Thyroid gland (tissue), 4 donors: ENCODE measurements at regions not wholly inside any gene's neighbourhood (a gene's known extent, or its start where the extent isn't known, plus 50 kb on each side); places are given as distances from the start of the nearest gene placed in this dataset.

Experiments
- DNase-seq, 2 donors: peaks; one replicate each; pipeline ENCODE4 v3.0.0-alpha.2; 2019
- H3K27ac ChIP-seq, 3 donors: fragments of 200-600 bp; sonication (generic); 1 replicate in 2 of 3; 2 replicates in 1 of 3; pipeline ENCODE4 v1.5.1; 2016 to 2019; ENCODE audit warnings: mild to moderate bottlenecking in 1 of 3, moderate library complexity in 1 of 3
- H3K27me3 ChIP-seq: fragments of 200-600 bp; sonication (generic); one replicate; pipeline ENCODE4 v1.5.1; 2019
- H3K36me3 ChIP-seq, 2 donors: fragments of 200-600 bp; sonication (generic); one replicate each; pipeline ENCODE4 v1.5.1; 2016 to 2019
- H3K4me1 ChIP-seq, 2 donors: fragments of 200-600 bp; sonication (generic); one replicate each; pipeline ENCODE4 v1.5.1; 2017 to 2019
- H3K4me3 ChIP-seq, 3 donors: fragments of 200-600 bp; sonication (generic); replicated peaks in 1 of 3; 1 replicate in 2 of 3; 2 replicates in 1 of 3; pipeline ENCODE4 v1.5.1; 2016; ENCODE audit warnings: mild to moderate bottlenecking in 1 of 3
- H3K9me3 ChIP-seq: fragments of 200-600 bp; sonication (generic); one replicate; pipeline ENCODE4 v1.5.1; 2017
- CTCF ChIP-seq, 6 experiments: fragments of 200-600 bp in 3 of 6; fragments of 450-650 bp in 3 of 6; sonication (generic) in 3 of 6; IDR thresholded peaks; one replicate each; pipeline ENCODE4 v1.5.1; 2016 to 2019; ENCODE audit warnings: antibody characterized with exemption in 6 of 6, mild to moderate bottlenecking in 2 of 6, inconsistent platforms in 1 of 6, moderate library complexity in 1 of 6
- POLR2A ChIP-seq, 2 donors: fragments of 450-650 bp; IDR thresholded peaks; one replicate each; pipeline ENCODE4 v1.6.1; 2017; ENCODE audit warnings: antibody characterized with exemption in 2 of 2, mild to moderate bottlenecking in 2 of 2, moderate library complexity in 1 of 2
- WGBS, 2 donors: methylation state at CpG; one replicate each; pipeline ENCODE4 v1.1.5; 2017; 5-methylcytosine and 5-hydroxymethylcytosine counted together
- intact Hi-C: fragments of 100-400 bp; cut with DNase I; formaldehyde crosslinking; loops from one replicate; pipeline ENCODE4 v1.15.1; 2023

GRCh38 chr14:44663136-44663535 lies 156.1 kb upstream of the FSCB start:
- Histone ChIP-seq H3K27me3 (no peaks in the 10 kb centered on the region), H3K4me1 (peaks cover 9 to 19% of the 10 kb centered on the region in 2 donors), H3K36me3 (no peaks in the 10 kb centered on the region), H3K4me3 (no peak overlapping the region), H3K9me3 (no peaks in the 10 kb centered on the region), H3K27ac (peak overlapping the region in 1 of 3 donors; percentile 61)
- intact Hi-C loops, result no loop called here
- no peak for DNase-seq
- TF ChIP-seq CTCF (IDR thresholded peaks at IDR 0.05) (no peak), POLR2A (IDR thresholded peaks at IDR 0.05) (no peak)
- WGBS, 2 donors, result 88 to 93% methylated on average over 1 of the region's 1 CpG

DNA sequence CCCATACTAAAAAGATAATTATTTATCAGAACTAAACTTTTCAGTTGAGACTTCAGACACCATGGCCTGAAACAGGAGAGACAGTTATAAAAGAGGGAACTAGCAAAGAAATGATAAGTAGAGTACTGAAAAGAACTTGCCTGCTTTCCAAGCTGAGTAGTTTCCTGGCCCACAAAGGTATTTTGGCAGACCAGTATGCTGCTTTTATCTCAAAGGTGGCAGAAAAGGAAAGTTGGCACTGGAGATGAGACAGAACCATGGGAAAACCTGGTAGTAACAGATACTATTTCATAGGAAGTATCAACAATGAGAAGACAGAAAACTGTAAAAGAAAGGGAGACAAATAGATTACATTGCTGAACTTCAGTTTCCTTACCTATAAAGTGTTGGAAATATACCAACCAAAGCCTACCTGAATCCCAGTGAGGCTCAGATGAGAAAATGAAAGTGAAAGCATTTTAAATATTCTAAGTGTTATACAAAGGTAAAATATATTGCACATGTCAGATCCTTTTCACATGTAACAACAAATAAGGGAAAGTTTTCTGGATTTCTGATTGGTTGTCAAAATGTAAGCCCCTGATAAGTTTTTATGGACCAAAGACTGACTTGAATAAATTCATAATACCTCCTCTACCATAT lies 155.3 kb upstream of the FSCB start:
- DNase-seq, result peak in 1 of 2 donors; percentile 11
- no peaks in the 10 kb centered on the region for H3K36me3 ChIP-seq
- H3K4me3 ChIP-seq, result no peak overlapping the region
- intact Hi-C loops, result no loop called here
- no peaks in the 10 kb centered on the region for H3K9me3 ChIP-seq
- no peaks in the 10 kb centered on the region for H3K27me3 ChIP-seq
- peak overlapping the region; percentile 1 to 61 (median 19) for H3K27ac ChIP-seq
- TF ChIP-seq CTCF (IDR thresholded peaks at IDR 0.05), result no peak
- no peak for TF ChIP-seq POLR2A (IDR thresholded peaks at IDR 0.05)
- H3K4me1 ChIP-seq, result peaks cover 13 to 19% of the 10 kb centered on the region in 2 donors

DNA sequence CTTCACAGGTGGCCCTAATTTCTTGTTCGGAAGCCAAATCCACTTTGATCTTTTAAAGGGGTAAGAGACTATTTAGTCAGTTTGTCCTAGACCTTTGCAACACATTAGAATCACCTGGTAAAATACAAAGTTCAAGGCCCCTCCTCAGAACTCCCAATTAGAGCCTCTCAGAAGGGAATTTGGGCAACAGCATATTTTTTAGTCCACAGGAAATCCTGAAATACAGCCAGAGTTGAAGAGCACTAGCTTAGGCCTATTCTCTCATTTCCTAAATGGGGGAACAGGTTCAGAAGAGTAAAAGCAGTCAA lies 151.3 kb upstream of the FSCB start:
- DNase-seq, result no peak
- 53 to 74% methylated on average over 1 of the region's 1 CpG for WGBS, 2 donors
- Histone ChIP-seq H3K27ac (peak overlapping the region in 2 of 3 donors; percentile 3 to 25), H3K9me3 (no peaks in the 10 kb centered on the region), H3K27me3 (no peaks in the 10 kb centered on the region), H3K4me1 (peaks cover 13 to 15% of the 10 kb centered on the region in 2 donors), H3K36me3 (no peaks in the 10 kb centered on the region), H3K4me3 (no peak overlapping the region)
- intact Hi-C loops, result no loop called here
- TF ChIP-seq POLR2A (IDR thresholded peaks at IDR 0.05) (no peak), CTCF (IDR thresholded peaks at IDR 0.05) (no peak)

DNA sequence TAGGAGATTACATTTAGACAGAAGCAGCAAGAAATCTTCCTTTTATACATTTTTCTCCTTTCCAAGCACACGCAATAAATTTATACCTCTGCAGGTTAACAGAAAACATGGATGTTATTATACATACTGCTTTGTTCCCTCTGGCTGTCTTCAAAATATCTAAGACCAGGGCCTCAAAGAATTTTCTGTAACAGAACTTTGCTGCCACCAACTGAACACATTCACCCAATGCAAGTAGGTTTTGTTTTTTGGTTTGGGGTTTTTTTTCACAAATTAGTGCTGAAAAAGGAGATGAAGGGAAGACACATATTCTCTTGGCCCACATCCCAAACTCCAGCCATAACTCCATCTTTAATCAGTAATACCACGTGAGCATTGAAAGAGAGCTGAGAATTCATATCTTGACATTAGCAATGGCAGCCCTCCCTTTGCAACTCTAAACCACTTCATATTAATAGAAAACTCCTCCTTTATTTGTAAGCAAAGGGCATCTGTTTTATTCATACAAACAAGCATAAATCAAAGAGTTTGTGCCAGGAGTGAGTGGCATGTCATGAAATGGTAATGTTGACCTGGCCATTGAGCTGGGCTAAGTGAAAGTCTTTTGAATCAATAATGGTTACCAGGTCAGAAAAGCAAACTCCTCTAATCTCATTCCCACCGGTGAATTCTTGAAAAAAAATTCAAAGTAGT lies 150.8 kb upstream of the FSCB start:
- WGBS, 2 donors, result 33 to 44% methylated on average over 3 of the region's 3 CpGs
- no peak for TF ChIP-seq POLR2A (IDR thresholded peaks at IDR 0.05)
- peak in 4 of 6 experiments; percentile 12 to 74 (median 68) for TF ChIP-seq CTCF (IDR thresholded peaks at IDR 0.05)
- Histone ChIP-seq H3K27me3 (no peaks in the 10 kb centered on the region), H3K36me3 (no peaks in the 10 kb centered on the region), H3K4me3 (no peak overlapping the region), H3K4me1 (peaks cover 11 to 13% of the 10 kb centered on the region in 2 donors), H3K9me3 (no peaks in the 10 kb centered on the region), H3K27ac (peak overlapping the region in 2 of 3 donors; percentile 3 to 25)
- intact Hi-C loops, result no loop called here
- peak; percentile 11 to 13 for DNase-seq

GRCh38 chr14:44657203-44657602 lies 150.1 kb upstream of the FSCB start:
- no peaks in the 10 kb centered on the region for H3K36me3 ChIP-seq
- H3K4me3 ChIP-seq, result no peak overlapping the region
- no peak for DNase-seq
- H3K4me1 ChIP-seq, result peaks cover 9 to 11% of the 10 kb centered on the region in 2 donors
- intact Hi-C loops, result no loop called here
- H3K9me3 ChIP-seq, result no peaks in the 10 kb centered on the region
- TF ChIP-seq POLR2A (IDR thresholded peaks at IDR 0.05) (no peak), CTCF (IDR thresholded peaks at IDR 0.05) (no peak)
- H3K27ac ChIP-seq, result no peak overlapping the region
- no peaks in the 10 kb centered on the region for H3K27me3 ChIP-seq
